Cerebellar nuclear complex (tissue), 1 donor: ENCODE measurements at regions not wholly inside any gene's neighbourhood (a gene's known extent, or its start where the extent isn't known, plus 50 kb on each side); places are given as distances from the start of the nearest gene placed in this dataset.
"Not testable (repeated sequence)": the region's sequence is repeated elsewhere in the genome, so short reads cannot be mapped to it uniquely, and the experiment has no call there.

Experiments
- DNase-seq, 2 experiments: peaks; one replicate each; lab custom pipeline; 2025; lab: John Stamatoyannopoulos, UW

DNA sequence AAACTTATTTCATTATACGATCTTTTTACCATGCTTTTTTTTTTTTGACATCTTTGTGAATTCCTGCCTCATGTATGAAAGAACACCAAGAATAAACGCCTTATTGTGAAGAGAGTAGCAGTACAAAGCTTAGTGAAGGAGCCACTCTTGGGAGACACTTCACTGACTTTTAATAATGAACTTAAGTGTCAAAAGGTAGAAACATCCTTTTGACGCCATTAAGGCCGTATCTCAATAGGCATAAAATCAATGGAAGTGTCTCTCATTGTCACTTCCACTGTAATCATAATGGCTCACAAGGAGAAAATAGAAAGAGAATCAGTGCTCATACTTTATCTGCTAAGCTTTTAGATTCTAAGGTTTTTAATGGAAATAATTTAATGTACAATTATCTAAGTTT, 657.8 kb downstream of the DIPK2A start:
- DNase-seq = no peak

DNA sequence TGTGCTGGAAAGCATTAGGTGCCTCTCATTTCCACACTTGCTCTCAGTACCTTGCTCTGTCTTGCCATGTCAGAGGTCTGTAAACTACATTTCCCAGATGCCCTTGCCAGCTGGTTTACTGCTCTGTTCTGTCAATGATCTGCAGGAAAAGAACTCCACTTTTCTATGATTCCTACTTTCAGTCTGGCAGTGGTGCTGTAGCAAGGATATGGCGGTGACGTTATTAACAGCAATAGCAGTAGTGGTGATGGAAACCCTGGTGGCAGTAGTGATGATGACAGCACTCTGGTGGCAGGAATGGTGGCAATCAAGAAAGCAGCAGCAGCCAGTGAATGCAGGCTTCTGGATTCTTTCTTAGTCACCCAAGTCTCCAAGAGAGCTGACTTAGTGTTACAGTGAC, 665.2 kb downstream of the DIPK2A start:
- no peak for DNase-seq

DNA sequence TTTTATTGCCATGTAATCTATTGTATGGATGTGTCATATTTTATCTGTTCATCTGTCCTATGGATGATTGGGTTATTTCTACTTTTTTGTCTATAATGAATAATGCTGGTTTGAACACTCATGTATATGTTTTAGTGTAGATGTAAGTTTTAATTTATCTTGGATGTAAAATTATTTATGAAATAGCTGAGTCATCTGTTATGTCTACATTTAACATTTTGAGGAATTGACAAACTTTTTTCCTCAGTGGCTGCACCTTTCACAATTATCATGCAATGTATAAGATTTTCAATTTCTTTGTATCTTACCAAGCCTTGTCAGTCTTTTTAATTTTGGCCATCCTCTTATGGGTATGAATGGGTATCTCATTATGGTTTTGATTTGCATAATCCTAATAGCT, 666.4 kb downstream of the DIPK2A start:
- DNase-seq = no peak

DNA sequence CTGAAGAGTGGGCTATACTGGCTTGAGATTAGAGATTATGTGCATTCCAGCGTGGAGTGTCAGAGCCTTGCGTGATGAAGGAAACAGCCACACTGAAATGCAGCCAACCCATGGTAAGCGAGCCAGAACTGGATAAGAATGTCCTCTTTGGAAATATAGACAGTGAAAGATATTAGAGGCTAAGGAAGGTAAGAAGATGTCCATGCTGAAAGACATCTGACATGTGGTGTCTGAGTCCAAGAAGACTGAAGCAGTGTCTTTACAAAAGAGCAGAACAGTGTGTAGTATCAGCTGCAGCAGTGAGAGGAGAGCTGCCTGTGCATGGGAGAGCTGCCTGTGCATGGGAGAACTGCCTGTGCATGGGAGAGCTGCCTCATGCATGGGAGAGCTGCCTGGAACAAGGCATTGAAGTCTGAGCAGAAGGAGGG, 672.2 kb downstream of the DIPK2A start:
- no peak for DNase-seq

DNA sequence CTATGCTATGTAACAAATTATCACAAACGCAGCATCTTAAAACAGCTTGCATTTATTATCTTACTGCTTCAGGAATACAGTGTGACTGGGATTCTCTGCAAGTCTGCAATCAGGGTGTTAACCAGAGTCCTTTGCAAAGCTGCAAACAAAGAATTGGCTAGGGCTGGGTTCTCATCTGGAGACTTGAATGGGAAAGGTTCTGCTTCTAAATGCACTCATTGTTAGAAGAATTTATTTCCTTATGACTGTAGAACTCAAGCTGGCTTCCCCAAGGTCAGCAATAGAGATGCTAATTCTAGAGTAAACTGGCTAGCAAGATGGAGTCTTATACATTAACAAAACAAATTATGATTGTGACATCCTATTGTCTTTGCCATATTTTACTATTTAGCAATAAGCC, 673.7 kb downstream of the DIPK2A start:
- DNase-seq = no peak

DNA sequence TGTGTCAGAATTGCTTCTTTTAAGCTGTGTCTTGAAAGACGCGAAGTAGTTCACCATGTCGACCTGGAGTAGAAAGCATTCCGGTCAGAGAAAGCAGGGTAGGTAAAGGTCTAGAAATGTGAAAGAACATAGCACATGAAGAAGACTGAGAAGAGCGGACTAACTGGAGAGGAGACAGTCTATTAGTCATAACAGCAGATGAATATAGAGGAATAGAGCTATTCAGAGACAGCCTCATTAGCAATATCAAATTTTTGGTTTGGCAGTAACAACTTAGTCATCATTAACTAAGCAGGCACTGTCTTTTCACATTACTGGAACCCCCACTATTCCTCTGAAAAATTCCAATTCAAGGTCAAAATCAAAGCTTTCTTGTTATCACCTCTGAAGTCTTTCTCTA, 678.8 kb downstream of the DIPK2A start:
- no peak for DNase-seq

DNA sequence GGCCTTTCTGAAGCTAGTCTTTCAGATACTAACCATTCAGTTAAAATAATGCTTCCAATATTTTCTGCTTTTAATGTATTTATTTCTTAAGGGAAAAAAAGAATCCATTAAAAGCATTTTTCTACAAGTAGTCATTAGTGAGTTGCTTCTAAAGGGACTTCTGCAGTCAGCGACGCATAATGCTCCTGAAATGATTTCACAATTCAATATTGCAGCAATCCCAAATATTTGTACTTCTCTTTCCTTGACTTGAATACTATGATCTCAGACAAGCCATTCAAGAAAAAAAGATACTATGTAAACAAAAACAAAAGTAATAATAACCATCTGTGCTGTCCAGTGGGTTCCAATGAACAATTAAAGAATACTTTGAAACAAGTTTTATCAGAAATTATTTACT, 681.0 kb downstream of the DIPK2A start:
- DNase-seq = no peak

DNA sequence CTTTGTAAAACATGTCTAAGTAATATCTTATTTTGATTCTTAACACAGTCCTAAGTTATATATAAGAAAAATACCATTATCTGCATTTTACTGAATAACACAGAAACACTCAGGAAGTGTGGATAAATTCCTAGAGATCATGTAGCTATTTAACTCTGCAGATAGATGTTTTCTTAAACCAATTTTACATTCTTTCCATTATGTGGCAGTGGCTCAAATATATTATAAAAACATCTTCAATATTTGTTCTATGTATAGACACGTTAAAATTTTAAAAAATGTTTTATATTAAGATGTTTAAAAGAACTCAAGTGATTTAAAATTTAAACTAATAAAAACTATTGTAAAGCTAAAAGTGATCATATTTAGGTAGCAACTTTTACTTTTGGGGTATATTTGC, 683.8 kb downstream of the DIPK2A start:
- DNase-seq = no peak

DNA sequence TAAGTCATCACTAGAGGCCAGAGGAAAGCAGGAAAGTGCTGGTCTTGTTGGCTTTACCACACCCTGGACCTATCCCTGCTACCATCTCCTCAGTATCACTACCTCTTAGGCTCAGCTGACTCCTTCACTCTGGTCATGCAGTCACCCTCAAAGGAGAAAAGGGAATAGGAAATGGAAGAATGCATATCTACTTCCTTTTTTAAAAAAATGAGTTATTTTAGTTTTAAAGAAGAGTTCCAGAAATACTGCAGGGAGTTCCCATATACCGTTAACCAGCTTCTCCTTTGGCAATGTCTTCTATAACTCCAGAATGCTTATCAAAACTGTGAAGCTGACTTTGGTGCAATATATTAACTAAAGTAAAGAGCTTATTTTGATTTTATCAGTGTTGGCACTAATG, 688.6 kb downstream of the DIPK2A start:
- no peak for DNase-seq

DNA sequence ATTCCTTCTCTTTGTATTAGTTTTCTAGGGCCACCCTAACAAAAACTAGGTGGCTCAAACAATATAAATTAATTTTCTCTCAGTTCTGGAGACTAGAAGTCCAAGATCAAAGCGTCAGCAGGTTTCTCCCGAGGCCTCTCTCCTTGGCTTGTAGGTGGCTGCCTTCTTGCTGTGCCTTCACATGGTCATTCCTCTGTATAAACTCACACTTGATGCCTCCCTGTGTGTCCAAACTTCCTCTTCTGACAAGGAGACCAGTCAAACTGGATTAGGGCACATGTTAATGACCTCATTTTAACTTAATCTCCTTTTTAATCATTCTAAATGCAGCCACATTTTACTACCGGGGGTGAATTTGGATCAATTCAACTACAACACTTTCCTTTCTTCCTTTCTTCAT, 691.1 kb downstream of the DIPK2A start:
- DNase-seq = no peak

DNA sequence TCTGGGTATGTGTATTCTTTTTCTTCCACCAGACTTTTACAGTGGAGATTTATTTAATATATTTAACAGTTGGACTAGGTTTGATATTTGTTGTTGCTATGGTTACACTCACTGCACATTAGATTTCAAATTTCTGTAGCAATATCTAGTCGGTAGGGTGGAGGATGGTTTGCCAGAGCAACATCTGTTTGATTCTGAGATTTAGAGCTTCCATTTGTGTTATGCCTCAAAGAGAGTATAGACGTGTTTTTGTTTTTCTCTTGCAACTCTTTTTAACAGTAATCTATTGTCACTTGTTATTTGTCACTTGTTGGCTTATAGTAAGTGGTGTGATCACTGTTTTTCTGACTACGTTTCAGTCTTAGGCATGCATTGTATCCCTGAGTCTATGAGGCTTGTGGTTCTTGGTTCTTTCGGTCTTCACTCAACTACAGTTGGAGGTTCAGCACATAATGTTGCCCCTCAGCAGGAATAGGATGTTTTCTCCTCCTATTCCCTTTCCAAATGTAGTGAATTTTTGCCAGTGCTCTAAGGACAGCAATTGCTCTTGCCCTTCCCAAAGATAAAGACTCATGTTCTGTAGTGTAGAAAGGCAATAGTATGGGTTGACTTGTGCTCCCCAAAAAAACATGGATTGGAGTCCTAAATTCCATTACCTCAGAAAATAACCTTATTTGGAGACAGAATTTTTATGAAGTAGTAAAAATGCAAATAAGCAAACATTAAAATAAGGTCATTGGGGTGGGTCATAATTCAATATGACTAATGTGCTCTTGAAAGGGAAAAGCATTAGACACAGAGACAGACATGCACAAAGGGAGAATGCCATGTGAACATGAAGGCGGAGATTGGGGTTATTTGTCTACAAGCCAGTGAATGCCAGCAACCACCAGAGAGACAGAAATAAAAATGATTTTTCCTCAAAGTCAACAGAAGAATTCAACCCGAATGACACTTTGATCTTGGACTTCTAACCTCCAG, 692.1 kb downstream of the DIPK2A start:
- DNase-seq = no peak

DNA sequence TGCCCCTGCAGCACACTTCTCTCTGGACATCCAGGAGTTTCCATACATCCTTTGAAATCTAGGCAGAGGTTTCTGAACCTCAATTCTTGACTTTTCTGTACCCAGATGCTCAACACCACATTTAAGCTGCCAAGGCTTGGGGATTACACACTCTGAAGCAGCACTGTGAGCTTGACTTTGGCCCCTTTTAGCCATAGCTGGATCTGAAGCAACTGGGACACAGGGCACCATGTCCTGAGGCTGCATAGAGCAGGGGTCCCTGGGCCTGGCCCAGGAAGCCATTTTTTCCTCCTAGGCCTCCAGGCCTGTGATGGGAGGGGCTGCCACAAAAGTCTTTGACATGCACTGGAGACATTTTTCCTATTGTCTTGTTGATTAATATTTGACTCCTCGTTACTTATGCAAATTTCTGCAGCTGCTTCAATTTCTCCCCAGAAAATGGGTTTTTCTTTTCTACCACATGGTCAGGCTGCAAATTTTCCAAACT, 694.0 kb downstream of the DIPK2A start:
- no peak for DNase-seq

DNA sequence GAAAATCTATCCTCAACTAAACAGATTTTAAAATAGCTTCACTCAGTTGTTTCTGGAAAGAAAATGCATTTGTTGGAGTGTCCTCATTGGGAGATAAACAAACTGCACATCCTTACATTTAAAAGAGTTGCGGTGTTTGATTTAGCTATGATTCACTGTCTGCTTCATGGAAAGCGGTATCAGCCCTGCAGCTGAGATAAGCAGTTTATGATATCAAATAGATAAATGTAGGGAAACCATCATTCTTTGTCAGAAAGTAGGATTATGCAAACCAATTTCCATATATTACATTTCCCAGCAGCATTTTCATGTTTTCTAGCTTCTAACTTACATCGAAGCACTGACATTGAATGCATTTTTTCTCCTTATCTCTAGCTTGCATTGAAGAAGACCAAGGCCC, 698.9 kb downstream of the DIPK2A start:
- no peak for DNase-seq

DNA sequence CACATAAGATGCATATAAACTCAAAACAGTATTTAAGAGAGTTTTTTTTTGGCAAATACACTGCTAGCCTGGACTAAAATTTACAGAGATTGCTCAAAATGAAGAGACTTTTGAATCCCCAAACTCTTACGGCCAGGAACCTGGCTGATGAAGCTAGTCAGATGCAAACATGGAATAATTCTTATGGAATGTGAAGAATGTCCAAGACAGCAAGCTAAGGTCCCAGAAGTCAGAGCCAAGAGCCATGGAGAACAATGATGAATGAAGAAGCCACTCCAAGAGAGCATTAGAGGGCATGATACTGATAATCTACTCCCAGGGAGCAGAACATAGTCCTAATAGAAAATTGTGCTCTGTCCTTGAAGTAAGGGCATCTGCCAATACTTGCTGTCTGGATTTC, 705.5 kb downstream of the DIPK2A start:
- no peak for DNase-seq

DNA sequence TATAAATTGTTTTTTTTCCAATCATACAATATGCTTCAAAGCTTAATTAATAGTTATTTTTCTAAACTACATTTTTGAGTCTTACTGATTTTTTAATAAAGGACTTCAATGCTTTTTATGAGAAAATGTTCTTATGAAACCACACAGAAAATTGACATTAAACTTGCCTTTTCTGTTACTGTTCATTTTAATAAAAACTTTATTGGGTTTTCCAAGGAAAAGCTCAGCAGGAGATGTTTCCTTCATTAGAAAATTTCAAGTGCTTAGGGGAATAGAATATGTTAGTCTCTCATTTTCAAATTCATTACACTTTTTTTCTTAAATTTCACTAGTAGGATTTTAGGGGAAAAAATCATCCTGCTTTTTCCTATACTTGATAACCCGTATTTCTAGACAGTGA, 711.4 kb downstream of the DIPK2A start:
- no peak for DNase-seq

DNA sequence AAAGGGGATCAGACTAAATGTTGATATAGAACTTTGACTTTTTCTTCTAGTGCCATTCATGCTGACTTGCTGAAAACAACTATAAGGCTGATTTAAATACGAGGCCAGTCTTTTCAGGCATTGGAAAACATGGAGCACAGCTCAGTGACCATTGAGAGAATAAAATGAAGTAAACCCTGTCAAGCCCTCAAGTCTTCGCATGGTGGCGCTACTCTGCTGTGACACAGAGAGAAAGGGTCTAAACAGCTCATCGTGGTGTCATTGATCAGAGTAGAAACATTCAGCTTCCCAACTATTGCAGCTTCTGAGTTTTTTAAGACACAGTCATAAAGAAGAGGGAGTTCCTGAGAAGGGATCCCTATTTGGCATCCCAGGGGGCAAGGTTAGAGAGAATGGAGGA, 716.2 kb downstream of the DIPK2A start:
- DNase-seq = no peak

DNA sequence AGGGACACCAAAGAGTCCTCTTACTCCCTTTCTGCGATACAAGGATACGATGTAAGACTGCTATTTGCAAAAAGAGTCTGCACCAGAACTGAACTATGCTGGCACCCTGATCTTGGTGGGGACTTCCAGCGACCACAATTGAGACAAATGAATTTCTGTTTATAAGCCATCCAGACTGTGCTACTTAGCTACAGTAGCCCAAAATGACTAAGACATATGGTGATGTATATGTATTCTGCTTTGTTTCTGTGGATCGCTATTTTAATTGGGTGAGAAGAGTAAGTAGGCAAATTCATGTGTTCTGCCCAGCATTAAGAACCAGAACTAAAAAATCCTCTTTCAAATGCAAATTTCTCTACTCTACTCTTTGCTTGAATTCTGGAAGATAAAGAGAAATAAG, 720.9 kb downstream of the DIPK2A start:
- DNase-seq = no peak

DNA sequence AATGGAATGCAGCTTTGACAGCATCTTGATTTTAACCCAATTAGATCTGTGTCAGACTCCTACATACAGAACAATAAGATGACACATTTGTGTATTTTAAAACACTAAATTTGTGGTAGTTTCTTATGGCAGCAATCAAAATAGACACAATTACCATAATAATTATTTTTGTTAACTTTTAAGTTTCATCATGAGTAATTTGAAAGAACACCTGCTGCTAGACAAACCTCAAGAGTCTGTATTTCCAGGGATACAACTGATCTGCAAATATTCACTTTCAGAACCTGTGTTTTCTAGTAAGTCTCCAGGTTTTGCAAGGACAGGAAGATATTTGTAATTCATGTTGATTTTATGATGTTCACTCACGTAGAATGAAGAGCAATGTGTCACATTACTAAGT, 736.8 kb downstream of the DIPK2A start:
- no peak for DNase-seq

DNA sequence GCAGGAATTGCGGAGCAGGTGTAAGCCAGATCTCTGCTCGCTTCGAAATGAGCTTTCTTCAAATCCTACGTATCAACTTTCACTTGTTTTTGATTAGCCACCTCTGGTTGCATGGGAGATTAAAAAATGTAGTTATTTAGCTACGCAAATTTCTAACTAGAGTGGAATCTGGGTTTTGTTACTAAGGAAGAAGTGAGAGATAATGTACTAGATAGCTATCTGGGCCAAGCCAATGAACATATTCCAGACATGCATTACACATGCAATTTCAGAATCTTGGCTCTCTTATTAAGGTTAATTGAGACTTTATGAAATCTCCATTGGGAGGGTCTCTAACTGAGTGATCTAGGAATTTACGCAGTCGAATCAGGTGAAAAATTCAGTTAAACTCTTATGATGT, 765.7 kb downstream of the DIPK2A start:
- no peak for DNase-seq

DNA sequence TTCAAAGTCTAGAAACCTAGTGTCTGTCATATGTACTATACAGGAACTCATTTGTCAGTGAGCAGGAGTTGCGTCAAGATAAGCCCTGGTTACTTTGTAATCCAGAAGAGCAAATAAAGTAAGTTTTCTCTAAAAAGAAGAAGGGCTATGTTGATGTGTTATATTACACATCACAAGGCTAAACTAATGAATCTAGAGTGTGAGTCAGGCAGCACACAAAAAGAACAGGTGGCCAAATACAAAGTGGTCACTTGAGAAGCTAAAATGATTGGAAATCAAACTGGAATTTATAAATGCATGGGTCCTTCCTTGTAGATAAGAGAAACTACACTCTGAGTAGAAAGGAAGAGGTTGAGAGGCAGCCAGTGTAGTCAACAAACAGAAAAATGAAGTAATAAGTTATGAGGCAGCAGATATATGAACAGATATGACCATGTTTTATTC, 771.6 kb downstream of the DIPK2A start:
- no peak for DNase-seq

DNA sequence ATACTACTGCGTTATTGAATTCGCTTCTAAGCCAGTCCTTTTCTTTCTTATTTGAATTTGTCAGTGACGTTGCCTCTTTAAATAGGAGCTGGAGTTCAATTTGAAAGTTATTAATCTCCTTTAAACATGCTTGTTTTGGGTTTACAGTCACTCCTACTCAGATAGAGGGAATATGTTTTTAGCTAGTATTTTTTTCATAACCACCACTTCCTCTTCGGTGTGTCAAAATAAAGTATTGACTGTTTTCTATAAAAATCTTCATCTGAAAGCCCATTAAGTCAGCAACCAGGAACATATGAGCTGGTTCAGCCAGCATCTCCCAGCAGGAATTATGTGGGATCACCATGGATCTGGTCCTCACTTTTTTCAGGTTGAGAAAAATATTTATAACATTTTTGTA, 772.9 kb downstream of the DIPK2A start:
- no peak for DNase-seq

DNA sequence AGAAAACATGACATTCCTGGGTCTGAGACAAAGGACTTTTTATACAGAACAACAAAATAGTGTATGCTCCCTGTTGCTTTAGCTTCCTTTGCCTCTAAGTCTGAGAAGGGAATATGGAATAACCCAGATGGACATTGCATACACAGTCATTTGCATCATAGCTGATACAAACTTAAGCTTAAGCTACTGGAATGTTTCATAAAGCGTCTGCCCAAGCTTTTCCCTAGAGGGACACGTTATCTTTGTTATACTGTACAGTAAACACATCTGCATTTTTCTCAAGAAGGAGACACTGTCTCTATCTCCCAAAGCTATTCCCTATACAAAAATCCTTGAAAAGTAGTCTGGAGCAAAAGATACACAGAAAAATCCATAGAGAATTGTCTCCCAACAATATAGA, 775.0 kb downstream of the DIPK2A start:
- DNase-seq = no peak

DNA sequence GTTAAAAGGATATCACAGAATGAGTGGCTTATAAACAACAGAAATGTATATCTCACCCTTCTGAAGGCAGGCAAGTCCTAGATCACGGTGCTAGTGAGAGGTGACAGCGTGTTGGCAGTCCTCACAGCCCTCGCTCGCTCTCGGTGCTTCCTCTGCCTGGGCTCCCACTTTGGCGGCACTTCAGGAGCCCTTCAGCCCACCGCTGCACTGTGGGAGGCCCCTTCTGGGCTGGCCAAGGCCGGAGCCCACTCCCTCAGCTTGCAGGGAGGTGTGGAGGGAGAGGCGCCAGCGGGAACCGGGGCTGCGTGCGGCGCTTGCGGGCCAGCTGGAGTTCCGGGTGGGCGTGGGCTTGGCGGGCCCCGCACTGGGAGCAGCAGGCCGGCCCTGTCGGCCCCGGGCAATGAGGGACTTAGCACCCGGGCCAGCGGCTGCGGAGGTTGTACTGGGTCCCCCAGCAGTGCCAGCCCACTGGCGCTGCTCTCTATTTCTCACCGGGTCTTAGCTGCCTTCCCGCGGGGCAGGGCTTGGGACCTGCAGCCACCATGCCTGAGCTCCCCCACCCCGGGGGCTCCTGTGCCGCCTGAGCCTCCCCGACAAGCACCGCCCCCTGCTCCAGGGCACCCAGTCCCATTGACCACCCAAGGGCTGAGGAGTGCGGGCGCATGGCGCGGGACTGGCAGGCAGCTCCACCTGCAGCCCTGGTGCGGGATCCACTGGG, 778.1 kb downstream of the DIPK2A start:
- DNase-seq = not testable (repeated sequence)
